Keratinocyte (primary cell): ENCODE measurements at regions not wholly inside any gene's neighbourhood (a gene's known extent, or its start where the extent isn't known, plus 50 kb on each side); places are given as distances from the start of the nearest gene placed in this dataset.

Source experiments
- DNase-seq: peaks from one replicate; pipeline ENCODE4 v3.0.0-alpha.2; 2011; ENCODE audit warnings: low read depth, missing footprints, low spot score
- FAIRE-seq: peaks from 2 replicates; lab custom pipeline; 2011; peaks lifted over from hg19 to GRCh38; lab: Jason Lieb, UNC
- H2AFZ ChIP-seq: 2 replicates; pipeline ENCODE4 v1.6.0; 2012; ENCODE audit warnings: low read length, control low read depth, inconsistent platforms; ENCODE audit not compliant: control insufficient read depth
- H3K27ac ChIP-seq: 2 replicates; pipeline ENCODE4 v1.5.1; 2011; ENCODE audit warnings: low read length; ENCODE audit not compliant: control insufficient read depth, insufficient read depth
- H3K27me3 ChIP-seq: 3 replicates; pipeline ENCODE4 v1.6.0; 2011; ENCODE audit warnings: low read length; ENCODE audit not compliant: control insufficient read depth, insufficient read depth; ENCODE audit errors: extremely low read depth
- H3K36me3 ChIP-seq, 2 experiments: 2 replicates in 1 of 2; 3 replicates in 1 of 2; pipeline ENCODE4 v1.5.1; 2011; ENCODE audit warnings: low read length in 2 of 2, mild to moderate bottlenecking in 1 of 2; ENCODE audit not compliant: control insufficient read depth in 2 of 2, insufficient read depth in 2 of 2; ENCODE audit errors: extremely low read depth in 1 of 2
- H3K4me1 ChIP-seq: 3 replicates; pipeline ENCODE4 v1.5.1; 2011; ENCODE audit warnings: low read length; ENCODE audit not compliant: control insufficient read depth, insufficient read depth; ENCODE audit errors: extremely low read depth
- H3K4me2 ChIP-seq: 3 replicates; pipeline ENCODE4 v1.6.0; 2011; ENCODE audit warnings: low read depth, low read length; ENCODE audit not compliant: control insufficient read depth, insufficient read depth; ENCODE audit errors: extremely low read depth
- H3K4me3 ChIP-seq, 3 experiments: fragments of 200-600 bp in 1 of 3; sonication (generic) in 1 of 3; 2 replicates in 2 of 3; 3 replicates in 1 of 3; pipeline ENCODE4 v1.5.1; 2011 to 2016; ENCODE audit warnings: low read length in 3 of 3, mild to moderate bottlenecking in 3 of 3, control low read depth in 2 of 3, inconsistent platforms in 1 of 3, low read depth in 1 of 3, mixed read lengths in 1 of 3, mixed run types in 1 of 3, moderate library complexity in 1 of 3; ENCODE audit not compliant: control insufficient read depth in 2 of 3, insufficient read depth in 2 of 3; ENCODE audit errors: extremely low read depth in 1 of 3
- H3K79me2 ChIP-seq: 2 replicates; pipeline ENCODE4 v1.6.0; 2012; ENCODE audit warnings: low read length; ENCODE audit not compliant: control insufficient read depth, insufficient read depth
- H3K9ac ChIP-seq: 3 replicates; pipeline ENCODE4 v1.6.0; 2011; ENCODE audit warnings: low read length; ENCODE audit not compliant: control insufficient read depth, insufficient read depth; ENCODE audit errors: extremely low read depth
- H3K9me1 ChIP-seq: 3 replicates; pipeline ENCODE4 v1.6.0; 2011; ENCODE audit warnings: low read length; ENCODE audit not compliant: control insufficient read depth, insufficient read depth; ENCODE audit errors: extremely low read depth
- H3K9me3 ChIP-seq: 2 replicates; pipeline ENCODE4 v1.5.1; 2012; ENCODE audit warnings: low read depth, low read length; ENCODE audit not compliant: control insufficient read depth
- H4K20me1 ChIP-seq: 3 replicates; pipeline ENCODE4 v1.6.0; 2011; ENCODE audit warnings: low read length; ENCODE audit not compliant: control insufficient read depth, insufficient read depth; ENCODE audit errors: extremely low read depth
- EZH2 ChIP-seq: IDR thresholded peaks from one replicate; pipeline ENCODE4 v1.6.1; 2012; ENCODE audit warnings: inconsistent platforms, mild to moderate bottlenecking, low read length, moderate library complexity
- dilution Hi-C: fragments of 300-500 bp; cut with MboI; formaldehyde crosslinking; loops from one replicate; pipeline ENCODE4 v1.7.0; 2020; ENCODE audit warnings: low sequenced_read_pairs; ENCODE audit not compliant: extremely low pct_ligation_motif_present
- TF ChIP-seq, protein P1 (sequence below), 3 experiments: IDR thresholded peaks in 1 of 3; conservative IDR thresholded peaks in 1 of 3; optimal IDR thresholded peaks in 1 of 3; 2 replicates in 2 of 3; 3 replicates in 1 of 3; pipeline versions ENCODE3 to v1.5.1; 2011; ENCODE audit warnings: low read length in 3 of 3, mild to moderate bottlenecking in 3 of 3, moderate library complexity in 2 of 3, control low read depth in 1 of 3, inconsistent platforms in 1 of 3; ENCODE audit not compliant: insufficient read depth in 2 of 3; ENCODE audit errors: extremely low read depth in 1 of 3

- H3K4me3 ChIP-seq, result no peak overlapping the region
- H3K9me3 ChIP-seq, result no peaks in the 10 kb centered on the region
- no peak for FAIRE-seq
- dilution Hi-C loops, result no loop called here
- no peak overlapping the region for H2AFZ ChIP-seq
- no peaks in the 10 kb centered on the region for H3K9me1 ChIP-seq
- no peak for DNase-seq
- H3K36me3 ChIP-seq, result no peaks in the 10 kb centered on the region
- no peak overlapping the region for H3K27ac ChIP-seq
- H4K20me1 ChIP-seq, result no peaks in the 10 kb centered on the region
- H3K27me3 ChIP-seq, result no peaks in the 10 kb centered on the region
- no peaks in the 10 kb centered on the region for H3K79me2 ChIP-seq
- H3K4me2 ChIP-seq, result no peak overlapping the region
- no peak for TF ChIP-seq EZH2
- TF ChIP-seq, protein P1, sequence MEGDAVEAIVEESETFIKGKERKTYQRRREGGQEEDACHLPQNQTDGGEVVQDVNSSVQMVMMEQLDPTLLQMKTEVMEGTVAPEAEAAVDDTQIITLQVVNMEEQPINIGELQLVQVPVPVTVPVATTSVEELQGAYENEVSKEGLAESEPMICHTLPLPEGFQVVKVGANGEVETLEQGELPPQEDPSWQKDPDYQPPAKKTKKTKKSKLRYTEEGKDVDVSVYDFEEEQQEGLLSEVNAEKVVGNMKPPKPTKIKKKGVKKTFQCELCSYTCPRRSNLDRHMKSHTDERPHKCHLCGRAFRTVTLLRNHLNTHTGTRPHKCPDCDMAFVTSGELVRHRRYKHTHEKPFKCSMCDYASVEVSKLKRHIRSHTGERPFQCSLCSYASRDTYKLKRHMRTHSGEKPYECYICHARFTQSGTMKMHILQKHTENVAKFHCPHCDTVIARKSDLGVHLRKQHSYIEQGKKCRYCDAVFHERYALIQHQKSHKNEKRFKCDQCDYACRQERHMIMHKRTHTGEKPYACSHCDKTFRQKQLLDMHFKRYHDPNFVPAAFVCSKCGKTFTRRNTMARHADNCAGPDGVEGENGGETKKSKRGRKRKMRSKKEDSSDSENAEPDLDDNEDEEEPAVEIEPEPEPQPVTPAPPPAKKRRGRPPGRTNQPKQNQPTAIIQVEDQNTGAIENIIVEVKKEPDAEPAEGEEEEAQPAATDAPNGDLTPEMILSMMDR (optimal IDR thresholded peaks at IDR 0.05 in 1 of 3, IDR thresholded peaks at IDR 0.05 in 1 of 3, conservative IDR thresholded peaks at IDR 0.05 in 1 of 3; ENCODE audit: extremely low read depth in 1 of 3, insufficient read depth in 2 of 3, low read length in 3 of 3), result no peak
- H3K9ac ChIP-seq, result no peak overlapping the region
- H3K4me1 ChIP-seq, result no peaks in the 10 kb centered on the region
These were observed 853.0 kb downstream of the NCAM2 start for GRCh38 chr21:21851205-21851604.

DNA sequence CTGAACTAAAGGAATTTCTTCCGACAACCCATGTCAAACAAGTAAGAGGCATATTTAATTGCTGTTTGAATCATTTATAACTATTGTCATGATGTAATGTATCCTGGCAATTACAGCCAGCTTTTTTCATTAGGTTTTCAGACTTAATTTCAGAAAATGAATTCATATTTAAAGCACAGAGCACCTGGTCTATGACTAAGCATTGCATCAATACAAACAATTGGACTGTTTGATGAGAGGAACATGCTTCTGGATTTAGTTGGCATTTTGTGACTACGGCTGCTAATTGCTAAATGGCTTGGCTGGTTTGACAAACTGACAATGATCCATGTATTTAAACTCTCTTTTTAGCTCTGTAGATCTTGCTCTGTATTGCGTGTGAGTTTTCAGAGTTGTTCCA is 853.4 kb downstream of the NCAM2 start:
- Histone ChIP-seq H3K36me3 (no peaks in the 10 kb centered on the region), H3K27ac (no peak overlapping the region), H3K4me3 (no peak overlapping the region), H3K9me1 (no peaks in the 10 kb centered on the region), H3K27me3 (no peaks in the 10 kb centered on the region), H3K9me3 (no peaks in the 10 kb centered on the region), H3K9ac (no peak overlapping the region), H4K20me1 (no peaks in the 10 kb centered on the region), H3K4me2 (no peak overlapping the region), H3K79me2 (no peaks in the 10 kb centered on the region), H2AFZ (no peak overlapping the region), H3K4me1 (no peaks in the 10 kb centered on the region)
- dilution Hi-C loops, result no loop called here
- no peak for DNase-seq
- TF ChIP-seq, protein P1 (optimal IDR thresholded peaks at IDR 0.05 in 1 of 3, IDR thresholded peaks at IDR 0.05 in 1 of 3, conservative IDR thresholded peaks at IDR 0.05 in 1 of 3; ENCODE audit: extremely low read depth in 1 of 3, insufficient read depth in 2 of 3, low read length in 3 of 3), result no peak
- no peak for TF ChIP-seq EZH2
- FAIRE-seq, result peak; percentile 26
